H1 (cell line): ENCODE measurements at regions not wholly inside any gene's neighbourhood (a gene's known extent, or its start where the extent isn't known, plus 50 kb on each side); places are given as distances from the start of the nearest gene placed in this dataset.

Source experiments
- CTCF ChIA-PET: fragments of 300-600 bp; sonication (Branson Sonifier 250); formaldehyde crosslinking; loops from one replicate; lab custom pipeline; 2021; ENCODE audit not compliant: partially characterized antibody; lab: Charles Lee
- POLR2A ChIA-PET: fragments of 300-600 bp; sonication (Branson Sonifier 250); formaldehyde crosslinking; loops from one replicate; lab custom pipeline; 2021; ENCODE audit warnings: inconsistent platforms; ENCODE audit not compliant: partially characterized antibody; lab: Charles Lee
- DNase-seq, 2 experiments: peaks; one replicate each; pipeline versions ENCODE4 v3.0.0 to v3.0.0-alpha.2; 2010 to 2022; ENCODE audit warnings: low spot score in 2 of 2, low read depth in 1 of 2, mixed read lengths in 1 of 2
- FAIRE-seq: peaks from 2 replicates; lab custom pipeline; 2011; peaks lifted over from hg19 to GRCh38; lab: Jason Lieb, UNC
- H2AFZ ChIP-seq: 2 replicates; pipeline ENCODE4 v1.8.1; 2012; ENCODE audit warnings: low read length, inconsistent platforms
- H2AK5ac ChIP-seq: 2 replicates; pipeline ENCODE4 v1.6.1; 2013; ENCODE audit warnings: low read depth, low read length
- H2BK120ac ChIP-seq: replicated peaks from 2 replicates; pipeline ENCODE3; 2013; ENCODE audit warnings: low read depth, low read length, inconsistent platforms
- H2BK12ac ChIP-seq: 2 replicates; pipeline ENCODE4 v1.6.1; 2013; ENCODE audit warnings: low read depth, low read length
- H2BK15ac ChIP-seq: 2 replicates; pipeline ENCODE4 v1.6.1; 2013; ENCODE audit warnings: low read length
- H2BK20ac ChIP-seq: 2 replicates; pipeline ENCODE4 v1.6.1; 2013; ENCODE audit warnings: low read length
- H2BK5ac ChIP-seq: 2 replicates; pipeline ENCODE4 v1.6.1; 2013; ENCODE audit warnings: low read depth, low read length
- H3K14ac ChIP-seq: 2 replicates; pipeline ENCODE4 v1.6.1; 2013; ENCODE audit warnings: inconsistent platforms; ENCODE audit not compliant: insufficient read length
- H3K18ac ChIP-seq: 2 replicates; pipeline ENCODE4 v1.6.1; 2013; ENCODE audit warnings: low read length; ENCODE audit errors: extremely low read depth
- H3K23ac ChIP-seq: 2 replicates; pipeline ENCODE4 v1.6.1; 2013; ENCODE audit warnings: inconsistent platforms; ENCODE audit not compliant: insufficient read length
- H3K23me2 ChIP-seq: 2 replicates; pipeline ENCODE4 v1.6.1; 2013; ENCODE audit warnings: low read depth, low read length
- H3K27ac ChIP-seq: 2 replicates; pipeline ENCODE4 v1.6.1; 2011; ENCODE audit warnings: low read depth, low read length, inconsistent platforms
- H3K27me3 ChIP-seq, 4 experiments: replicated peaks in 1 of 4; 1 replicate in 1 of 4; 2 replicates in 3 of 4; pipeline versions ENCODE4 v1.6.1 to v1.8.1; 2011 to 2013; ENCODE audit warnings: low read length in 3 of 4, mild to moderate bottlenecking in 3 of 4, inconsistent platforms in 2 of 4, mixed read lengths in 2 of 4, moderate library complexity in 1 of 4; ENCODE audit not compliant: control insufficient read depth in 3 of 4, insufficient read depth in 3 of 4; ENCODE audit errors: extremely low read depth in 1 of 4
- H3K36me3 ChIP-seq, 4 experiments: 2 replicates each; pipeline versions ENCODE4 v1.6.1 to v1.8.1; 2011 to 2013; ENCODE audit warnings: mild to moderate bottlenecking in 4 of 4, low read length in 3 of 4, moderate library complexity in 2 of 4, control low read depth in 1 of 4, inconsistent platforms in 1 of 4; ENCODE audit not compliant: insufficient read depth in 4 of 4, control insufficient read depth in 2 of 4
- H3K4ac ChIP-seq: replicated peaks from 2 replicates; pipeline ENCODE3; 2013; ENCODE audit warnings: low read length, low read depth, mixed read lengths, inconsistent platforms; ENCODE audit not compliant: insufficient read length
- H3K4me1 ChIP-seq, 4 experiments: replicated peaks in 1 of 4; 1 replicate in 1 of 4; 2 replicates in 3 of 4; pipeline versions ENCODE4 v1.6.1 to v1.8.1; 2011 to 2013; ENCODE audit warnings: low read length in 3 of 4, inconsistent platforms in 2 of 4, mixed read lengths in 1 of 4; ENCODE audit not compliant: insufficient read depth in 4 of 4, control insufficient read depth in 3 of 4
- H3K4me2 ChIP-seq, 2 experiments: 2 replicates each; pipeline versions ENCODE4 v1.6.1 to v1.8.1; 2011 to 2013; ENCODE audit warnings: low read depth in 2 of 2, low read length in 2 of 2, control low read depth in 1 of 2, inconsistent platforms in 1 of 2, mild to moderate bottlenecking in 1 of 2; ENCODE audit not compliant: insufficient read depth in 1 of 2
- H3K4me3 ChIP-seq, 4 experiments: fragments of 200-600, 300-600 bp in 1 of 4; sonication (generic), shearing (Covaris generic), sonication (Bioruptor Twin) in 1 of 4; 2 replicates each; pipeline versions ENCODE4 v1.5.1 to v1.8.1; 2011 to 2016; ENCODE audit warnings: low read length in 4 of 4, low read depth in 3 of 4, control low read depth in 2 of 4, inconsistent platforms in 2 of 4, mild to moderate bottlenecking in 2 of 4, mixed read lengths in 1 of 4, moderate library complexity in 1 of 4; ENCODE audit not compliant: insufficient read depth in 2 of 4; ENCODE audit errors: extremely low read depth in 1 of 4
- H3K56ac ChIP-seq: replicated peaks from 2 replicates; pipeline ENCODE3; 2013; ENCODE audit warnings: low read depth, mild to moderate bottlenecking, mixed read lengths, low read length, inconsistent platforms; ENCODE audit not compliant: insufficient read length
- H3K79me1 ChIP-seq: 2 replicates; pipeline ENCODE4 v1.6.1; 2013; ENCODE audit warnings: low read depth, low read length, control low read depth
- H3K79me2 ChIP-seq, 2 experiments: 2 replicates each; pipeline versions ENCODE4 v1.6.1 to v1.8.1; 2012 to 2013; ENCODE audit warnings: low read length in 2 of 2, mild to moderate bottlenecking in 2 of 2, inconsistent platforms in 1 of 2; ENCODE audit not compliant: insufficient read depth in 2 of 2, control insufficient read depth in 1 of 2
- H3K9ac ChIP-seq, 4 experiments: replicated peaks in 1 of 4; 1 replicate in 1 of 4; 2 replicates in 3 of 4; pipeline versions ENCODE4 v1.6.1 to v1.8.1; 2011 to 2013; ENCODE audit warnings: low read depth in 3 of 4, low read length in 3 of 4, control low read depth in 2 of 4, mild to moderate bottlenecking in 2 of 4, moderate library complexity in 2 of 4, inconsistent platforms in 1 of 4; ENCODE audit errors: extremely low read depth in 1 of 4
- H3K9me3 ChIP-seq, 2 experiments: 2 replicates each; pipeline versions ENCODE4 v1.6.1 to v1.8.1; 2012 to 2013; ENCODE audit warnings: mild to moderate bottlenecking in 2 of 2, moderate library complexity in 2 of 2, control low read depth in 1 of 2, inconsistent platforms in 1 of 2, low read depth in 1 of 2, low read length in 1 of 2, mixed read lengths in 1 of 2; ENCODE audit not compliant: insufficient read depth in 2 of 2
- H4K20me1 ChIP-seq, 2 experiments: replicated peaks in 1 of 2; 2 replicates each; pipeline versions ENCODE3 to v1.8.1; 2011 to 2013; ENCODE audit warnings: inconsistent platforms in 2 of 2, low read length in 2 of 2, mild to moderate bottlenecking in 1 of 2; ENCODE audit not compliant: insufficient read depth in 2 of 2, control insufficient read depth in 1 of 2
- H4K5ac ChIP-seq: 2 replicates; pipeline ENCODE4 v1.6.1; 2013; ENCODE audit warnings: low read length, low read depth, mixed read lengths, inconsistent platforms; ENCODE audit not compliant: insufficient read length
- H4K8ac ChIP-seq: 2 replicates; pipeline ENCODE4 v1.8.0; 2013; ENCODE audit warnings: mild to moderate bottlenecking, moderate library complexity, low read length, inconsistent platforms; ENCODE audit not compliant: insufficient read depth; ENCODE audit errors: extremely low read depth
- H4K91ac ChIP-seq: replicated peaks from 2 replicates; pipeline ENCODE3; 2013; ENCODE audit warnings: low read length, mixed read lengths, inconsistent platforms; ENCODE audit not compliant: insufficient read length
- BACH1 ChIP-seq: IDR thresholded peaks from 2 replicates; pipeline ENCODE4 v1.6.1; 2012; ENCODE audit warnings: low read length, improper control_type of control experiment
- CREB1 ChIP-seq: IDR thresholded peaks from 2 replicates; pipeline ENCODE4 v1.6.1; 2012; ENCODE audit warnings: inconsistent platforms
- FOSL1 ChIP-seq: IDR thresholded peaks from 2 replicates; pipeline ENCODE4 v1.6.1; 2011; ENCODE audit warnings: mild to moderate bottlenecking, low read depth, low read length, moderate library complexity; ENCODE audit not compliant: insufficient read depth
- KDM1A ChIP-seq: fragments of 200-600, 300-600 bp; sonication (generic); IDR thresholded peaks from 2 replicates; pipeline ENCODE4 v1.7.1; 2016; ENCODE audit warnings: mild to moderate bottlenecking, low read length, borderline replicate concordance
- NRF1 ChIP-seq: IDR thresholded peaks from 2 replicates; pipeline ENCODE4 v1.6.1; 2011; ENCODE audit warnings: mild to moderate bottlenecking, low read depth, low read length, improper control_type of control experiment
- POU5F1 ChIP-seq: IDR thresholded peaks from 2 replicates; pipeline ENCODE4 v1.6.1; 2011; ENCODE audit warnings: low read depth, mild to moderate bottlenecking, low read length, moderate library complexity
- SAP30 ChIP-seq: fragments of 300-600 bp; sonication (generic); IDR thresholded peaks from 2 replicates; pipeline ENCODE4 v1.7.1; 2012; ENCODE audit warnings: low read length, moderate library complexity, mild to moderate bottlenecking, inconsistent platforms; ENCODE audit not compliant: insufficient read depth, insufficient replicate concordance
- SIX5 ChIP-seq: IDR thresholded peaks from 2 replicates; pipeline ENCODE4 v1.6.1; 2011; ENCODE audit warnings: mild to moderate bottlenecking, low read depth, low read length
- SRF ChIP-seq: IDR thresholded peaks from 2 replicates; pipeline ENCODE4 v1.6.1; 2011; ENCODE audit warnings: mild to moderate bottlenecking, low read depth, low read length, moderate library complexity
- SUZ12 ChIP-seq: fragments of 200-600 bp; sonication (generic); IDR thresholded peaks from 2 replicates; pipeline ENCODE4 v1.6.1; 2012; ENCODE audit warnings: mild to moderate bottlenecking, inconsistent platforms, low read length, moderate library complexity, mixed read lengths
- TBP ChIP-seq: IDR thresholded peaks from 2 replicates; pipeline ENCODE4 v1.6.1; 2011; ENCODE audit warnings: low read depth, low read length, improper control_type of control experiment
- USF2 ChIP-seq: IDR thresholded peaks from 2 replicates; pipeline ENCODE4 v1.6.1; 2011; ENCODE audit warnings: low read length, improper control_type of control experiment
- WGBS, 2 experiments: shearing (Covaris generic) in 1 of 2; methylation state at CpG; one replicate each; pipeline versions ENCODE4 v1.1.6 to v1.1.7; 2013 to 2015; ENCODE audit warnings: low lambda C conversion rate in 2 of 2, mixed read lengths in 2 of 2, inconsistent platforms in 1 of 2, low coverage in 1 of 2, missing lambda C conversion rate in 1 of 2; ENCODE audit not compliant: insufficient replicate concordance in 2 of 2, insufficient coverage in 1 of 2, insufficient read length in 1 of 2; ENCODE audit errors: extremely low coverage in 1 of 2, missing lambda C conversion rate in 1 of 2; 5-methylcytosine and 5-hydroxymethylcytosine counted together

- no peak for FAIRE-seq
- Histone ChIP-seq H2AK5ac (no peak overlapping the region), H3K23me2 (no peaks in the 10 kb centered on the region), H2BK15ac (no peak overlapping the region), H3K14ac (no peak overlapping the region), H3K27ac (no peak overlapping the region), H3K79me2 (no peaks in the 10 kb centered on the region), H3K18ac (no peak overlapping the region), H4K91ac (no peak overlapping the region), H3K36me3 (no peaks in the 10 kb centered on the region), H3K4me3 (no peak overlapping the region), H2BK12ac (no peak overlapping the region), H3K9ac (no peak overlapping the region), H3K4me2 (no peak overlapping the region), H4K5ac (no peak overlapping the region), H3K27me3 (no peaks in the 10 kb centered on the region), H2BK120ac (no peak overlapping the region), H3K79me1 (no peaks in the 10 kb centered on the region), H2BK5ac (no peak overlapping the region), H3K9me3 (no peaks in the 10 kb centered on the region), H3K4ac (peak overlapping the region; percentile 25), H2AFZ (no peak overlapping the region), H3K23ac (no peak overlapping the region), H4K20me1 (no peaks in the 10 kb centered on the region), H3K56ac (no peak overlapping the region), H2BK20ac (no peak overlapping the region), H3K4me1 (peaks cover 0 to 3% (median 2%) of the 10 kb centered on the region in 4 experiments; a peak in 3 of 7 replicates), H4K8ac (no peak overlapping the region)
- 91% methylated on average over 13 of the region's 13 CpGs; no CpG with 5 or more reads in 1 of the 2 experiments for whole genome bisulfite sequencing, 2 experiments
- POLR2A ChIA-PET = interaction anchor here (0.6 kb wide), 1 partner anchor 32 kb away, joined by 3 read pairs; no protein-coding TSS in a partner anchor
- CTCF ChIA-PET = interaction anchor here (1.1 to 1.6 kb wide), 2 partner anchors 17 to 22 kb away, joined by 4 to 5 read pairs; no protein-coding TSS in a partner anchor
- DNase-seq = peak in 1 of 2 experiments; percentile 37
- TF ChIP-seq CREB1 = no peak
- TF ChIP-seq SAP30 = no peak
- no peak for TF ChIP-seq SRF
- TF ChIP-seq USF2 = no peak
- no peak for TF ChIP-seq TBP
- no peak for TF ChIP-seq KDM1A
- TF ChIP-seq SIX5 = no peak
- TF ChIP-seq SUZ12 = no peak
- no peak for TF ChIP-seq POU5F1
- no peak for TF ChIP-seq BACH1
- TF ChIP-seq FOSL1 = no peak
- no peak for TF ChIP-seq NRF1
These were observed 64.8 kb downstream of the PDCL3 start for GRCh38 chr2:100627330-100628300.
